CD4-positive, alpha-beta T cell treated with Interferon gamma for 1 hour (primary cell): ENCODE measurements at regions not wholly inside any gene's neighbourhood (a gene's known extent, or its start where the extent isn't known, plus 50 kb on each side); places are given as distances from the start of the nearest gene placed in this dataset.
"Not testable (repeated sequence)": the region's sequence is repeated elsewhere in the genome, so short reads cannot be mapped to it uniquely, and the experiment has no call there.

Source experiments
- DNase-seq: peaks from one replicate; pipeline ENCODE4 v3.0.0-alpha.2; 2020

GRCh38 chr5:174610968-174611367 lies 113.4 kb upstream of the MSX2 start:
- DNase-seq, result no peak

- DNase-seq, result no peak
Observed at GRCh38 chr5:174612686-174613085, 111.7 kb upstream of the MSX2 start.

- no peak for DNase-seq
Observed at GRCh38 chr5:174614500-174615135, 109.8 kb upstream of the MSX2 start.

- DNase-seq, result no peak
Observed at GRCh38 chr5:174616036-174616435, 108.3 kb upstream of the MSX2 start.

GRCh38 chr5:174617285-174617684 lies 107.1 kb upstream of the MSX2 start:
- no peak for DNase-seq

GRCh38 chr5:174617910-174618309 lies 106.5 kb upstream of the MSX2 start:
- DNase-seq, result no peak

- DNase-seq, result no peak
Observed at GRCh38 chr5:174618589-174618988, 105.8 kb upstream of the MSX2 start.

GRCh38 chr5:174622067-174622466 lies 102.3 kb upstream of the MSX2 start:
- DNase-seq, result no peak

- DNase-seq, result no peak
Observed at GRCh38 chr5:174623018-174623417, 101.4 kb upstream of the MSX2 start.

- no peak for DNase-seq
Observed at GRCh38 chr5:174623433-174624019, 100.9 kb upstream of the MSX2 start.

- DNase-seq, result no peak
Observed at GRCh38 chr5:174624733-174625522, 99.5 kb upstream of the MSX2 start.

- DNase-seq, result no peak
Observed at GRCh38 chr5:174625591-174626350, 98.6 kb upstream of the MSX2 start.

GRCh38 chr5:174626369-174626920 lies 97.9 kb upstream of the MSX2 start:
- DNase-seq, result no peak

GRCh38 chr5:174636094-174636493 lies 88.3 kb upstream of the MSX2 start:
- DNase-seq, result no peak

GRCh38 chr5:174642816-174643405 lies 81.5 kb upstream of the MSX2 start:
- DNase-seq, result no peak

- no peak for DNase-seq
Observed at GRCh38 chr5:174644436-174644835, 79.9 kb upstream of the MSX2 start.

GRCh38 chr5:174644923-174645322 lies 79.5 kb upstream of the MSX2 start:
- DNase-seq, result no peak

- DNase-seq, result no peak
Observed at GRCh38 chr5:174645677-174646076, 78.7 kb upstream of the MSX2 start.

- DNase-seq, result not testable (repeated sequence)
Observed at GRCh38 chr5:174648618-174649017, 75.8 kb upstream of the MSX2 start.

- no peak for DNase-seq
Observed at GRCh38 chr5:174649391-174649790, 75.0 kb upstream of the MSX2 start.

- no peak for DNase-seq
Observed at GRCh38 chr5:174654442-174654841, 69.9 kb upstream of the MSX2 start.

GRCh38 chr5:174655351-174655750 lies 69.0 kb upstream of the MSX2 start:
- DNase-seq, result no peak
